HEK293T (cell line): ENCODE measurements at regions not wholly inside any gene's neighbourhood (a gene's known extent, or its start where the extent isn't known, plus 50 kb on each side); places are given as distances from the start of the nearest gene placed in this dataset.

Experiments
- CTCF ChIA-PET: fragments of 350-600 bp; formaldehyde crosslinking; extraction: SDS; loops from one replicate; lab custom pipeline; 2021; ENCODE audit warnings: antibody characterized with exemption, inconsistent platforms; lab: Yijun Ruan, JAX
- POLR2A ChIA-PET: fragments of 350-600 bp; formaldehyde crosslinking; extraction: SDS; loops from one replicate; lab custom pipeline; 2020; ENCODE audit warnings: antibody characterized with exemption, inconsistent platforms; lab: Yijun Ruan, JAX
- DNase-seq: peaks from one replicate; pipeline ENCODE4 v3.0.0; 2012; ENCODE audit warnings: mixed read lengths; ENCODE audit errors: extremely low spot score
- ARNT ChIP-seq: fragments of 450-650 bp; IDR thresholded peaks from 2 replicates; pipeline ENCODE4 v1.6.1; 2017; ENCODE audit warnings: mild to moderate bottlenecking
- BHLHE40 ChIP-seq: fragments of 450-650 bp; IDR thresholded peaks from 2 replicates; pipeline ENCODE4 v1.6.1; 2016; ENCODE audit warnings: mild to moderate bottlenecking, moderate library complexity, borderline replicate concordance
- CTBP1 ChIP-seq: fragments of 450-650 bp; IDR thresholded peaks from 2 replicates; pipeline ENCODE4 v1.6.1; 2016; ENCODE audit warnings: borderline replicate concordance
- ELF4 ChIP-seq: fragments of 450-650 bp; IDR thresholded peaks from 2 replicates; pipeline ENCODE4 v1.6.1; 2017; ENCODE audit warnings: antibody characterized with exemption
- FOXA1 ChIP-seq: fragments of 450-650 bp; IDR thresholded peaks from 2 replicates; pipeline ENCODE4 v1.6.1; 2016; ENCODE audit warnings: mild to moderate bottlenecking
- FOXK2 ChIP-seq: fragments of 450-650 bp; IDR thresholded peaks from 2 replicates; pipeline ENCODE4 v1.6.1; 2016; ENCODE audit warnings: mild to moderate bottlenecking
- FOXM1 ChIP-seq: fragments of 450-650 bp; IDR thresholded peaks from 2 replicates; pipeline ENCODE4 v1.6.1; 2017; ENCODE audit warnings: mild to moderate bottlenecking, borderline replicate concordance
- HDGF ChIP-seq: fragments of 450-650 bp; IDR thresholded peaks from 2 replicates; pipeline ENCODE4 v1.6.1; 2017; ENCODE audit warnings: antibody characterized with exemption, borderline replicate concordance
- L3MBTL2 ChIP-seq: fragments of 450-650 bp; conservative IDR thresholded peaks from 2 replicates; pipeline ENCODE4 v1.6.1; 2016; ENCODE audit warnings: mild to moderate bottlenecking
- LEF1 ChIP-seq: fragments of 450-650 bp; IDR thresholded peaks from 2 replicates; pipeline ENCODE4 v1.6.1; 2017; ENCODE audit warnings: mild to moderate bottlenecking, borderline replicate concordance
- NFRKB ChIP-seq: fragments of 450-650 bp; IDR thresholded peaks from 2 replicates; pipeline ENCODE4 v1.6.1; 2016; ENCODE audit warnings: mild to moderate bottlenecking, moderate library complexity
- SP1 ChIP-seq: fragments of 450-650 bp; IDR thresholded peaks from 2 replicates; pipeline ENCODE4 v1.6.1; 2017
- SUZ12 ChIP-seq: fragments of 450-650 bp; IDR thresholded peaks from 2 replicates; pipeline ENCODE4 v1.6.1; 2016; ENCODE audit warnings: mild to moderate bottlenecking
- TARDBP ChIP-seq: fragments of 450-650 bp; IDR thresholded peaks from 2 replicates; pipeline ENCODE4 v1.6.1; 2016
- ZNF384 ChIP-seq: fragments of 450-650 bp; IDR thresholded peaks from 2 replicates; pipeline ENCODE4 v1.6.1; 2016
- TF ChIP-seq, protein P1 (sequence below): fragments of 450-650 bp; IDR thresholded peaks from 2 replicates; pipeline ENCODE4 v1.6.1; 2016

DNA sequence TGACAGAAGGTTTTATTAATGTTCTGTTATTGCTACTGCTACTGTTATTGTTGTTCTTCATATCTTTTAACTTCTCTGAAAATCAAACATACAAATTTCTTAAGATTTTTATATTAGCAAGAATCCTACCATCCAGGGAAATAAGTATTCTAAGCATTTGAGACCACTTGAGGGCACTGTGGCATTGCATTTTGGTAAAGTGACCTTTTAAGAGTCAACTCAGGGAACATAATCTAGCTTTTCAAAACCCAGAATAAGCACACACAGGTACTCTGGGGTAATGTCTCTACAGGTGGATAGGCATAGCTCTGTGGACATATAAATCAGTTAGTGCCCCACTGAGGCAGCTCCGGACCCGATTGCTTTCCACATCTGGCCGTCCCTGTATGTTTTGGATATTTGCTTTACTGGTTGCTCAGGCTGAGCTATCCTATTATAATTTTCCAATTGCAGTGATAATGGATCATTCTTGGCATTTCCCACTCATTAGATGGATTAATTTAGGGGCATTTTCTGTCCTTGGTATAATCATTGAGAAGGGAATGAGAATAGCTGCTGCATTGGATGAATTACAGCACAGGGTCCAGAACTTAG is 1425.1 kb upstream of the CDH8 start:
- ChIA-PET CTCF (no interaction called here), POLR2A (no interaction called here)
- DNase-seq, result no peak
- TF ChIP-seq TARDBP (no peak), SP1 (no peak), HDGF (no peak), SUZ12 (no peak), NFRKB (no peak), FOXM1 (no peak), BHLHE40 (no peak), L3MBTL2 (no peak), ELF4 (no peak), ZNF384 (no peak)

DNA sequence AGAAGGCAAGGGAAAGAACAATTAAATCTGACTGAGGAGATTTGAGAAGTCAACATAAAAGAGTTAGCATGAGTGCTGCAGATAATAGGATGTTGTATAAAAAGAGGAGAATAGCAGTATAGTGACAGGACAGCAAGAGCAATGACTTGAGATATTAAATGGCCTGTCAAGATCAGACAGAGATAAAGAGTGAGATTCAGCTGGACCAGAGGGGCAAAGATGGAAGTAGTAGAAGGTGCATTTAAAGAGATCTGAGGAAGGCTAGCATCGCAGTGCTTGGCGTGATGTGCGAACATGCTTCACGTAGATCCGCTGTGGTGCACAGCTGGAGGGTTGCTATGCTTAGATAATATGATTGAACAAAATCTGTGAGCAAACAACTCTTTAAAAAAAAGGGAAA is 1422.6 kb upstream of the CDH8 start:
- POLR2A ChIA-PET, result no interaction called here
- CTCF ChIA-PET, result no interaction called here
- TF ChIP-seq CTBP1, result no peak
- no peak for TF ChIP-seq SUZ12
- TF ChIP-seq FOXA1, result no peak
- no peak for TF ChIP-seq FOXK2
- TF ChIP-seq ZNF384, result no peak
- no peak for TF ChIP-seq FOXM1
- TF ChIP-seq L3MBTL2, result no peak
- TF ChIP-seq ARNT, result no peak
- TF ChIP-seq, protein P1, sequence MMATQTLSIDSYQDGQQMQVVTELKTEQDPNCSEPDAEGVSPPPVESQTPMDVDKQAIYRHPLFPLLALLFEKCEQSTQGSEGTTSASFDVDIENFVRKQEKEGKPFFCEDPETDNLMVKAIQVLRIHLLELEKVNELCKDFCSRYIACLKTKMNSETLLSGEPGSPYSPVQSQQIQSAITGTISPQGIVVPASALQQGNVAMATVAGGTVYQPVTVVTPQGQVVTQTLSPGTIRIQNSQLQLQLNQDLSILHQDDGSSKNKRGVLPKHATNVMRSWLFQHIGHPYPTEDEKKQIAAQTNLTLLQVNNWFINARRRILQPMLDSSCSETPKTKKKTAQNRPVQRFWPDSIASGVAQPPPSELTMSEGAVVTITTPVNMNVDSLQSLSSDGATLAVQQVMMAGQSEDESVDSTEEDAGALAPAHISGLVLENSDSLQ, result no peak
- no peak for TF ChIP-seq ELF4
- TF ChIP-seq SP1, result no peak
- TF ChIP-seq TARDBP, result no peak
- TF ChIP-seq LEF1, result no peak
- no peak for TF ChIP-seq BHLHE40
- TF ChIP-seq HDGF, result no peak
- TF ChIP-seq NFRKB, result no peak
- no peak for DNase-seq

DNA sequence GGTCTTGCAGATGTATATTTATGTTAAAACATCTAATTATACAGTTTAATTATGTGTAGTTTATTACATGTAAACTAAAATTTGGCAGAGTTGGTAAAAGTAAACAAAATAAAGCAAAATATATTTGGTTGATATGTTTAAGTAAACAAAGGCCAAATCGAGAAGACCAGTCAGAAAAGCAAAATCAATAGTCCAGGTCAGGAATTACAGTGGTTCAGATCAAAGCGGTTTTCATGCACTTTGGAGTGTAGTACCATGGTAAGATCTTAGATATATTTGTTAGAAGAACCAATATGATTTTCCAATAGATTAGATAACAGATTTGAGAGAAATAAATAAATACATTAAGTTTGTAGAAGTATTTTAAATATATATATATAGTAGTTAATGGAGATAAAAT is 1421.6 kb upstream of the CDH8 start:
- ChIA-PET POLR2A (no interaction called here), CTCF (interaction anchor here (0.6 kb wide), 1 partner anchor 48 kb away, joined by 3 read pairs; no protein-coding TSS in a partner anchor)
- TF ChIP-seq L3MBTL2, result no peak
- no peak for TF ChIP-seq FOXA1
- TF ChIP-seq HDGF, result no peak
- TF ChIP-seq ELF4, result no peak
- no peak for TF ChIP-seq ARNT
- TF ChIP-seq, protein P1, result no peak
- no peak for TF ChIP-seq FOXM1
- TF ChIP-seq ZNF384, result no peak
- TF ChIP-seq LEF1, result no peak
- no peak for TF ChIP-seq SP1
- TF ChIP-seq FOXK2, result no peak
- TF ChIP-seq CTBP1, result no peak
- no peak for TF ChIP-seq BHLHE40
- TF ChIP-seq SUZ12, result no peak
- no peak for DNase-seq

DNA sequence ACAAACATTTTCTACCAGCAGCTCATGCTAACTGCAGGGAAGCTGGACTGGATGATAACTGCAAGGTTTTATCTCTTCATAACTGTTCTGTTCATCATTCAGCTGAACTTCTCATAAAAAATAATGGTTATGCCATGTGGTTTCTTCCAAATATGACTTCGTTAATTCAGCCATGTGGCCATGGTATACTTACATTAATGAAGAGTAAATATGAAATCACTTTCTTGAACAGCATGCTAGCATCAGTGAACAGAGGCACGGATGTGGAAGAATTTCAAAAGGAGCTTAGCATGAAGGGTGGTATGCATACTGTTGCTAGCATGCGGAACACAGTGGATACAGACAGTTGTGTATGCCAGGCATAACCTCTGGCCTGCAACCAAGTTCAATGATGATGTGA is 1417.0 kb upstream of the CDH8 start:
- DNase-seq, result no peak
- TF ChIP-seq FOXA1, result no peak
- TF ChIP-seq NFRKB, result no peak
- no peak for TF ChIP-seq SUZ12
- no peak for TF ChIP-seq SP1
- TF ChIP-seq ELF4, result no peak
- TF ChIP-seq ARNT, result no peak
- no peak for TF ChIP-seq CTBP1
- TF ChIP-seq BHLHE40, result no peak
- TF ChIP-seq HDGF, result no peak
- TF ChIP-seq L3MBTL2, result no peak
- no peak for TF ChIP-seq TARDBP
- TF ChIP-seq, protein P1, result no peak
- no peak for TF ChIP-seq LEF1
- no peak for TF ChIP-seq FOXM1
- TF ChIP-seq FOXK2, result no peak
- TF ChIP-seq ZNF384, result no peak
- ChIA-PET POLR2A (no interaction called here), CTCF (no interaction called here)

DNA sequence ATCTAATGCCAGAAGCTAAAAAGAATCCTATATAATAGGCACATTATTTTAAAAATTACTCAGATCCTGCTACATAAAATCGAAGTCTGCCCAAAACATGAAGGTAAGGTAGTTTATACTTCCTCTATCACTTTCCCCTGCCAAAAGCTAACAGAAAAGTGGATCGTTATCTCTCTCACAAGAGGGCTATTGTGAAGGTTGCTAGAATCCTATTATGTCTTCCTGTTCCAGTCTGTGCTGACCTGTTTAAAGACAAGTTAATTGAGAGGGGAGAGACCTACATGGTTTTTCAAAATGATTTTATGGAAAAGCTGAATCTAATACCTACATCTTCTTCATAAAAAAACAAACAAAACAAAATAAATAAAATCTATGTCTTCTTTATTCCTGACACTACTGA is 1410.9 kb upstream of the CDH8 start:
- CTCF ChIA-PET, result no interaction called here
- DNase-seq, result no peak
- POLR2A ChIA-PET, result no interaction called here
- TF ChIP-seq NFRKB (no peak), ELF4 (no peak), FOXK2 (no peak), ARNT (no peak), SP1 (no peak), BHLHE40 (no peak), SUZ12 (no peak), LEF1 (no peak), CTBP1 (no peak), FOXA1 (no peak), ZNF384 (no peak), TARDBP (no peak), L3MBTL2 (no peak), HDGF (no peak), FOXM1 (no peak)
- TF ChIP-seq, protein P1, result no peak
